Testis (tissue), 2 donors: ENCODE measurements at regions not wholly inside any gene's neighbourhood (a gene's known extent, or its start where the extent isn't known, plus 50 kb on each side); places are given as distances from the start of the nearest gene placed in this dataset.

Source experiments
- DNase-seq: peaks from one replicate; pipeline ENCODE4 v3.0.0-alpha.2; 2019
- H3K27ac ChIP-seq, 2 donors: fragments of 200-600 bp; sonication (generic); one replicate each; pipeline ENCODE4 v1.5.1; 2019
- H3K27me3 ChIP-seq: fragments of 200-600 bp; sonication (generic); one replicate; pipeline ENCODE4 v1.5.1; 2019
- H3K36me3 ChIP-seq: fragments of 200-600 bp; sonication (generic); one replicate; pipeline ENCODE4 v1.5.1; 2017; ENCODE audit warnings: low read depth; ENCODE audit errors: missing control alignments
- H3K4me1 ChIP-seq: fragments of 200-600 bp; sonication (generic); one replicate; pipeline ENCODE4 v1.5.1; 2019
- H3K4me3 ChIP-seq, 2 donors: fragments of 200-600 bp; sonication (generic); one replicate each; pipeline ENCODE4 v1.5.1; 2017 to 2019
- H3K9me3 ChIP-seq: fragments of 200-600 bp; sonication (generic); one replicate; pipeline ENCODE4 v1.5.1; 2017
- POLR2A ChIP-seq: fragments of 450-650 bp; IDR thresholded peaks from one replicate; pipeline ENCODE4 v1.6.1; 2017; ENCODE audit warnings: antibody characterized with exemption, mild to moderate bottlenecking, moderate library complexity
- WGBS, 2 donors: methylation state at CpG; one replicate each; pipeline ENCODE4 v1.1.5; 2018; 5-methylcytosine and 5-hydroxymethylcytosine counted together
- intact Hi-C: fragments of 100-400 bp; cut with DNase I; formaldehyde crosslinking; loops from one replicate; pipeline ENCODE4 v1.15.1; 2023; ENCODE audit warnings: low total_unique reads
- TF ChIP-seq, protein P1 (sequence below), 3 experiments: fragments of 450-650 bp in 2 of 3; fragments of 200-600 bp in 1 of 3; sonication (generic) in 1 of 3; IDR thresholded peaks; one replicate each; pipeline ENCODE4 v1.5.1; 2016 to 2019; ENCODE audit warnings: antibody characterized with exemption in 3 of 3, mild to moderate bottlenecking in 2 of 3, moderate library complexity in 1 of 3

DNA sequence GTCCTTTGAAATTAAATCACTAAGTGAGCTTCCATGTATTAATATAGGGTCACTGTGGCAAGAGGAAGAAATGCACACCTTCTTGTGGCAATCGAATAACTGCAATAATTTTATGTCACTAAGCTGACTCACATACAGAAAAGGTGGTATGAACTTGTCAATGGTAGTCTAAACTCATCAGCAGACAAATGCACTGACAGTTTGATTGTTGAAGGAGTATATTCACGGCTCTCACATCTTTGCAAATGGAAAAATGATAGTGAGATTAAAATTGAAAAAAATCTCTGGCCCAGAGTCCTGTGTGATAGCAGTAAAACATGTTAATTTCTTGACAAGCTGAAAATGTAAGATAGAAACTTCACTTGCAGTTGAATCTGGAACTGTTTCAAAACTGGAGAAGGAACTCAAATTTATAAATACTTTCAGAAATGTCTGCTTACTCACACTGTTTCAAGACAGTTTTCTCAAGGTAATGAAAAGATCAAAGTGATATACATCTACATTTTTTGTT is 215.8 kb upstream of the CADM2 start:
- WGBS, 2 donors, result 63% methylated on average over 2 of the region's 2 CpGs
- H3K36me3 ChIP-seq, result no peaks in the 10 kb centered on the region
- H3K4me3 ChIP-seq, result no peak overlapping the region
- no peaks in the 10 kb centered on the region for H3K9me3 ChIP-seq
- H3K27ac ChIP-seq, result no peak overlapping the region
- DNase-seq, result no peak
- no peaks in the 10 kb centered on the region for H3K27me3 ChIP-seq
- intact Hi-C loops, result no loop called here
- no peak for TF ChIP-seq POLR2A
- TF ChIP-seq, protein P1, sequence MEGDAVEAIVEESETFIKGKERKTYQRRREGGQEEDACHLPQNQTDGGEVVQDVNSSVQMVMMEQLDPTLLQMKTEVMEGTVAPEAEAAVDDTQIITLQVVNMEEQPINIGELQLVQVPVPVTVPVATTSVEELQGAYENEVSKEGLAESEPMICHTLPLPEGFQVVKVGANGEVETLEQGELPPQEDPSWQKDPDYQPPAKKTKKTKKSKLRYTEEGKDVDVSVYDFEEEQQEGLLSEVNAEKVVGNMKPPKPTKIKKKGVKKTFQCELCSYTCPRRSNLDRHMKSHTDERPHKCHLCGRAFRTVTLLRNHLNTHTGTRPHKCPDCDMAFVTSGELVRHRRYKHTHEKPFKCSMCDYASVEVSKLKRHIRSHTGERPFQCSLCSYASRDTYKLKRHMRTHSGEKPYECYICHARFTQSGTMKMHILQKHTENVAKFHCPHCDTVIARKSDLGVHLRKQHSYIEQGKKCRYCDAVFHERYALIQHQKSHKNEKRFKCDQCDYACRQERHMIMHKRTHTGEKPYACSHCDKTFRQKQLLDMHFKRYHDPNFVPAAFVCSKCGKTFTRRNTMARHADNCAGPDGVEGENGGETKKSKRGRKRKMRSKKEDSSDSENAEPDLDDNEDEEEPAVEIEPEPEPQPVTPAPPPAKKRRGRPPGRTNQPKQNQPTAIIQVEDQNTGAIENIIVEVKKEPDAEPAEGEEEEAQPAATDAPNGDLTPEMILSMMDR (IDR thresholded peaks at IDR 0.05), result no peak
- no peaks in the 10 kb centered on the region for H3K4me1 ChIP-seq

DNA sequence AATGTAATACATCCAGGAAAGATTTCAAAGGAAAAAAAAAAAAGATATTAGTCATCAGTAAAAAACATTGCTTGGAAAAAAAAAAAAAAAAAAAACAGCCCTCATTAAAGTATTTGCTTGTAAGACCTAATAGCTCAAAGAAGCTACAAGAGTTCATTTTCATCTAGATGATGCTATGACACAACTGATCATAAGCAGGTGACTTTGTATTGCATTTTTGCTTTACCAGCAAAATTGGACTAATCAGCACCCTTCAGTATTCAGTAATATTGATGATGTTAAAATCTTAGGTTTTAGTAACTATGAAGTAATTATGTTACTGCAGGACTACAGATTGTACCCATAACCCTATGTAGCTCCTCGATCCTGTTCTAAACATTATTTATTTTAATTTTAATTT is 214.7 kb upstream of the CADM2 start:
- H3K36me3 ChIP-seq, result no peaks in the 10 kb centered on the region
- H3K9me3 ChIP-seq, result no peaks in the 10 kb centered on the region
- WGBS, 2 donors, result 62 to 69% methylated on average over 1 of the region's 1 CpG
- DNase-seq, result no peak
- H3K27me3 ChIP-seq, result no peaks in the 10 kb centered on the region
- no peaks in the 10 kb centered on the region for H3K4me1 ChIP-seq
- intact Hi-C loops, result no loop called here
- no peak overlapping the region for H3K27ac ChIP-seq
- TF ChIP-seq POLR2A, result no peak
- TF ChIP-seq, protein P1 (IDR thresholded peaks at IDR 0.05), result no peak
- peak overlapping the region in 1 of 2 donors; percentile 2 for H3K4me3 ChIP-seq

DNA sequence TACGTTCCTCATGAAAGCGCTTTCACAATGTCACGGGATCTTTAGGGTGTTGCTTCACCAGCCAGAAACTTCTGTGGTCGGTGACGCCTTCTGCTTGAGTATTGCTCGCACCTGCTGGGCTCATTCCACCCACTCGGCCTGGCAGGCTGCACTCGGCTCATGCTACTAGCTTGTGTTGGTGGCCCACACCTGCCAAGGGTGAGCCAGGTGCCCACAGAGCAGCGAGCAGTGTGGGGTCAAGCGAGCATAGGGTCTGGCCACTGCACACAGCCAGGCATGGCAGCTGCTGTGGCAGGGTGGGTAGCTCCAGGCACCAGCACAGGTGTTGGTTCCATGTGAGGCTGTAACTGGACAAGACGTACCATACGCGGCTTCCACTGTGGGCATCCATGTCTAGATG is 202.9 kb upstream of the CADM2 start:
- Histone ChIP-seq H3K27ac (no peak overlapping the region), H3K27me3 (no peaks in the 10 kb centered on the region), H3K9me3 (no peaks in the 10 kb centered on the region), H3K4me3 (no peak overlapping the region), H3K36me3 (no peaks in the 10 kb centered on the region), H3K4me1 (no peaks in the 10 kb centered on the region)
- intact Hi-C loops, result no loop called here
- no peak for DNase-seq
- TF ChIP-seq, protein P1 (IDR thresholded peaks at IDR 0.05), result no peak
- TF ChIP-seq POLR2A, result no peak
- 94 to 97% methylated on average over 8 to 13 of the region's 13 CpGs for WGBS, 2 donors

DNA sequence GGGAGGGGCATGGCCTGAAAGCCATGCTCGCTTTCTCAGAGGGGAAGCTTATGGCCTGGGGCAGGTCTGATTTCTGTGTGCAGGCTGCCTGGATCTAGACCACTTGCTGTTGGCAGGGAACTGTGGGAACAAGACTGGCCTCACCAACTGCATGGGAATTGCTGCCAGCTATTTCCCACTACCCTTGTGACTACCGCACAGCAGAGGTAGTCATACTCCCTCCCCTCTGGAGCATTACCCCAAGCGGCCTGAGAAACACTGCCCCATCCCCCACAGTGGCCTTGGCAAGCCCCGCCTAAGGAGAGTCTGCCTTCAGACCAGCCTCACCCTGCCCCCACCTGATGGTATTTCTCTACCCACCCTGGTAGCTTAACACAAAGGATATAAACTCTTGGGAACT is 199.4 kb upstream of the CADM2 start:
- Histone ChIP-seq H3K36me3 (no peaks in the 10 kb centered on the region), H3K27ac (no peak overlapping the region), H3K9me3 (no peaks in the 10 kb centered on the region), H3K4me1 (no peaks in the 10 kb centered on the region), H3K4me3 (no peak overlapping the region), H3K27me3 (no peaks in the 10 kb centered on the region)
- TF ChIP-seq, protein P1 (IDR thresholded peaks at IDR 0.05), result no peak
- TF ChIP-seq POLR2A, result no peak
- no peak for DNase-seq
- intact Hi-C loops, result no loop called here
- 71 to 78% methylated on average over 1 to 4 of the region's 4 CpGs for WGBS, 2 donors

DNA sequence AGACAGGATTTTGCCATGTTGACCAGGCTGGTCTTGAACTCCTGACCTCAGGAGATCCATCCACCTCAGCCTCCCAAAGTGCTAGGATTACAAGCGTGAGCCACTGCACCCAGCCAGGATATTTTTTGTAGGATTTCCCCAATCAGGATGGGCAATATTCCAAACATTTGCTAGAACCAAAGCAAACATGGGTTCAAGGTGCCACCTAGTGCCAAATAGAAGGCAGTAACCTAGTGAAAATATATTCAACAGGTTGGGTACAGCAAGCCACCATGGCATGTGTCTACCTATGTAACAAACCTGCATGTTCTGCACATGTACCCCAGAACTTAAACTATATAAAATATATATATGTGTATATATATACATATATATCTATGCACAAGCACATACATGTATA is 185.9 kb upstream of the CADM2 start:
- no peaks in the 10 kb centered on the region for H3K9me3 ChIP-seq
- WGBS, 2 donors, result 73 to 78% methylated on average over 1 of the region's 1 CpG

More for the DNA sequence above, 185.9 kb upstream of the CADM2 start:
- Histone ChIP-seq H3K36me3 (no peaks in the 10 kb centered on the region), H3K4me3 (no peak overlapping the region), H3K4me1 (no peaks in the 10 kb centered on the region), H3K27ac (no peak overlapping the region), H3K27me3 (no peaks in the 10 kb centered on the region)
- intact Hi-C loops, result no loop called here
- TF ChIP-seq POLR2A, result no peak
- TF ChIP-seq, protein P1 (IDR thresholded peaks at IDR 0.05), result no peak
- no peak for DNase-seq
